VCaP (cell line): ENCODE measurements at regions not wholly inside any gene's neighbourhood (a gene's known extent, or its start where the extent isn't known, plus 50 kb on each side); places are given as distances from the start of the nearest gene placed in this dataset.

ENCODE experiments used
- H3K27ac ChIP-seq: fragments of 450-650 bp; 2 replicates; pipeline ENCODE4 v1.5.1; 2017
- TF ChIP-seq, protein P1 (sequence below): fragments of 450-650 bp; conservative IDR thresholded peaks from 2 replicates; pipeline ENCODE4 v1.5.1; 2017; ENCODE audit warnings: mild to moderate bottlenecking, moderate library complexity

GRCh38 chr4:184954482-184954881, 63.8 kb upstream of the HELT start:
- TF ChIP-seq, protein P1, sequence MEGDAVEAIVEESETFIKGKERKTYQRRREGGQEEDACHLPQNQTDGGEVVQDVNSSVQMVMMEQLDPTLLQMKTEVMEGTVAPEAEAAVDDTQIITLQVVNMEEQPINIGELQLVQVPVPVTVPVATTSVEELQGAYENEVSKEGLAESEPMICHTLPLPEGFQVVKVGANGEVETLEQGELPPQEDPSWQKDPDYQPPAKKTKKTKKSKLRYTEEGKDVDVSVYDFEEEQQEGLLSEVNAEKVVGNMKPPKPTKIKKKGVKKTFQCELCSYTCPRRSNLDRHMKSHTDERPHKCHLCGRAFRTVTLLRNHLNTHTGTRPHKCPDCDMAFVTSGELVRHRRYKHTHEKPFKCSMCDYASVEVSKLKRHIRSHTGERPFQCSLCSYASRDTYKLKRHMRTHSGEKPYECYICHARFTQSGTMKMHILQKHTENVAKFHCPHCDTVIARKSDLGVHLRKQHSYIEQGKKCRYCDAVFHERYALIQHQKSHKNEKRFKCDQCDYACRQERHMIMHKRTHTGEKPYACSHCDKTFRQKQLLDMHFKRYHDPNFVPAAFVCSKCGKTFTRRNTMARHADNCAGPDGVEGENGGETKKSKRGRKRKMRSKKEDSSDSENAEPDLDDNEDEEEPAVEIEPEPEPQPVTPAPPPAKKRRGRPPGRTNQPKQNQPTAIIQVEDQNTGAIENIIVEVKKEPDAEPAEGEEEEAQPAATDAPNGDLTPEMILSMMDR, result no peak
- H3K27ac ChIP-seq, result no peak overlapping the region

DNA sequence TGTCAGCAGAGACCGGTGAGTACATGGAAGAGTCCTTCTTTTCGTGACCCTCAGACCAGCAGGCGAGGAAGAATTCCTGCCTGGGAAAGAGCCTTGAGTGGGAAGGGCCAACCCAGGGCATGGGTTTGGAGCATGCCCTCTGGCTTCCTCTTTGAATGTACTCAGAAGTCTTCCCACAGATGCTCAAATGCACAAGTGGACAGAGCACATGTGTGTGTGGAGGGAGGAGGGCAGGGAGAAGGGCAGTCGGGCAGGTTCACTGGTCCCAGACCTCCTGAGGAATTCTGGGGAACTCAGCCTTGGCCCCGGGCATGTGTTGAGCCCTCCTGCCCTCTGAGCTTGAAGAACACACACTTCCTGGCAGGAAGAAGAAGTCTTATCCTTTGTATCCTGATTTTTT, 63.2 kb upstream of the HELT start:
- TF ChIP-seq, protein P1, result no peak
- no peak overlapping the region for H3K27ac ChIP-seq

GRCh38 chr4:184955636-184956035, 62.7 kb upstream of the HELT start:
- TF ChIP-seq, protein P1, result no peak
- no peak overlapping the region for H3K27ac ChIP-seq

DNA sequence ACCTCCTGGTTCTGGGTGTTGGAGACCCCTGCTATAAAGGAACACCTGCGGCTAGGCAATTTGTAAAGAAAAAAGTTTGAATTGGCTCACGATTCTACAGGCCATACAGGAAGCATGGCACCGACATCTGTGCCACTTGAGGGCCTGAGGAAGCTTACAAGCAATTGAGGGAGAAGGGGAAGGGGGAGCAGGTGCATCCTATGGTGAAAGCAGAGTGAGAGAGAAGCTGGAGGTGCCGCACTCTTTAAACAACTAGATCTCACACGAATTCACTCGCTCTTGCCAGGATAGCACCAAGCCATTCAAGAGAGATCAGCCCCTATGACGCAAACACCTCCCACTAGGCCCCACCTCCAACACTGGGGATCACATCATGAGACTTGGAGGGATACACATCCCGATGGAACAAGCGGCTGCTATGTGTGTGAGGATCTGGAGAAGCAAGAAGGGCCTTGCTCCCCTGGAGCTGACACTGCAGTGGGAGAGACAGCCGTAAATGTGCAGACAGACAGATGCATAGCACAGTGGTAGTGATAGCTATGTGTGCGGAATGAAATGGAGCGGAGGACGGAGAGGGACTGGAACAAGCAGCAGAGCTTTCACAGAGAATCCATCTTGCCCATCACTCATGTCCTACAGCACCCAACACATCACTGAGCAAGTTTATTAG, 60.7 kb upstream of the HELT start:
- no peak overlapping the region for H3K27ac ChIP-seq
- TF ChIP-seq, protein P1, result no peak

- no peak overlapping the region for H3K27ac ChIP-seq
- TF ChIP-seq, protein P1, result no peak
Measured at GRCh38 chr4:184958127-184958922, 60.0 kb upstream of the HELT start.

DNA sequence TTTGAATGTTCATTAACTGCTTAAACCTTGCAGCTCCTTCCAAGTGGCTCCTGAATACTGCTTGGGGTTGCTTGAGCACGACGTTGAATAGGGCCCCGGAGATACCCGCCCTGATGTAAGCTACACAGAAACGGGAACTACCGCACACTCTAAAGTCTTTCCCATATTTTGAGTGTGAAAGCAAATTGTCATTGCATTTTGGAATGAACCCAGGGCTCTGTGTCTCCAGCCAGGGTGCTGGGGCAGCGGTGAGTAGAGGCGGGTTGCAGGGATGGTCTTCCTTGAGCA, 59.4 kb upstream of the HELT start:
- no peak overlapping the region for H3K27ac ChIP-seq
- TF ChIP-seq, protein P1, result no peak

DNA sequence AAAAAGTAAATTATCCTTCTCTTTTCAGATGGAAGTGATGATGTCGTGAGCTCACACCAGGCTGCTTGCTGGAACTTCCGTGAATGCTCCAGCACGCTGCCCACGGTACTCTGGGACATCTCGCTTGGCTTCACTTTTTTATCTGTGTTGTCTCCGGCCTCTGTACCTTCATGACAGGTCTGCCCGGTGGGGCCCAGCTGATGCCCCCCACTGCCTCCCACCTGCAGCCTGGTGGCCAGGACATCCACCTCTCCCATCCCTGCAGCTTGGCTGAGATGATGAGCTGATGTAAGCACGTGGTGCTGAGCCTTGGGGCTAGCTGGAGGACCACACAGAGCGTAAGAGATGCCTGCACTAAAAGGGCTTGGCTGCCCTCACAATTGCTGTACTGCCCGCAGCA, 59.0 kb upstream of the HELT start:
- TF ChIP-seq, protein P1, result no peak
- no peak overlapping the region for H3K27ac ChIP-seq
